ENCODE measurements at regions not wholly inside any gene's neighbourhood (a gene's known extent, or its start where the extent isn't known, plus 50 kb on each side); places are given as distances from the start of the nearest gene placed in this dataset.

GRCh38 chr4:116838609-116839008, 246.8 kb downstream of the TRAM1L1 start:
- no peak for DNase-seq
- CTCF ChIA-PET: no interaction called here
- intact Hi-C loops (cut with micrococcal nuclease; ENCODE audit: unreplicated experiment): no loop called here
- peaks cover under 1% of the 10 kb centered on the region for H3K9me3 Mint-ChIP-seq (ENCODE audit: low read depth, unreplicated experiment)
- H3K36me3 Mint-ChIP-seq (ENCODE audit: insufficient read depth, unreplicated experiment): no peaks in the 10 kb centered on the region
- BruUV-seq (replicated peaks): no TSS peak
- H3K4me1 Mint-ChIP-seq (ENCODE audit: low read depth, unreplicated experiment): no peaks in the 10 kb centered on the region
- H3K27me3 Mint-ChIP-seq (ENCODE audit: unreplicated experiment): no peaks in the 10 kb centered on the region
- TF ChIP-seq, protein P1, sequence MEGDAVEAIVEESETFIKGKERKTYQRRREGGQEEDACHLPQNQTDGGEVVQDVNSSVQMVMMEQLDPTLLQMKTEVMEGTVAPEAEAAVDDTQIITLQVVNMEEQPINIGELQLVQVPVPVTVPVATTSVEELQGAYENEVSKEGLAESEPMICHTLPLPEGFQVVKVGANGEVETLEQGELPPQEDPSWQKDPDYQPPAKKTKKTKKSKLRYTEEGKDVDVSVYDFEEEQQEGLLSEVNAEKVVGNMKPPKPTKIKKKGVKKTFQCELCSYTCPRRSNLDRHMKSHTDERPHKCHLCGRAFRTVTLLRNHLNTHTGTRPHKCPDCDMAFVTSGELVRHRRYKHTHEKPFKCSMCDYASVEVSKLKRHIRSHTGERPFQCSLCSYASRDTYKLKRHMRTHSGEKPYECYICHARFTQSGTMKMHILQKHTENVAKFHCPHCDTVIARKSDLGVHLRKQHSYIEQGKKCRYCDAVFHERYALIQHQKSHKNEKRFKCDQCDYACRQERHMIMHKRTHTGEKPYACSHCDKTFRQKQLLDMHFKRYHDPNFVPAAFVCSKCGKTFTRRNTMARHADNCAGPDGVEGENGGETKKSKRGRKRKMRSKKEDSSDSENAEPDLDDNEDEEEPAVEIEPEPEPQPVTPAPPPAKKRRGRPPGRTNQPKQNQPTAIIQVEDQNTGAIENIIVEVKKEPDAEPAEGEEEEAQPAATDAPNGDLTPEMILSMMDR (IDR thresholded peaks at IDR 0.05; ENCODE audit: unreplicated experiment): no peak
- H3K4me3 Mint-ChIP-seq (ENCODE audit: low read depth, unreplicated experiment): no peak overlapping the region
- no peak overlapping the region for H3K27ac Mint-ChIP-seq (ENCODE audit: unreplicated experiment)

DNA sequence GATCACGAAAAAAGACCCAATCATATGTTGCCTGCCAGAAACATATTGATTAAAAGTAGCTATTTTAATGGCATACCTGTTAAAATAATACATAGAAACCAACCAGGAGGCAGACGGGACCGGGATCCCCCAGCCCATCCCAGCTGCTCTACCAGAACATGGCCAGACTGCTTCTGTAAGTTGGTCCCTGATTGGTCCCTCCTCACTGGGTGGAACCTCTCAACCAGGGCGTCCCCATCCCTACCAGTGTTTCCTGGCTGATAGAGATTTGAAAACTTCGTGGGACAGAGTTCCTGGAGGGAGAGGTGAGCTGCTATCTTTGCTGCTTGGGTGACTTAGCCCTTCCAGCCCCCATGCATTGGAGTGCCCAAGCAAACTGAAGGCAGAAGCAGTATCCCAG, 256.2 kb downstream of the TRAM1L1 start:
- peaks cover 8% of the 10 kb centered on the region for H3K9me3 Mint-ChIP-seq (ENCODE audit: low read depth, unreplicated experiment)
- no peak overlapping the region for H3K27ac Mint-ChIP-seq (ENCODE audit: unreplicated experiment)
- CTCF ChIA-PET: interaction anchor here (0.7 kb wide), 1 partner anchor 102 kb away, joined by 4 read pairs; no protein-coding TSS in a partner anchor
- BruUV-seq (replicated peaks): no TSS peak
- no peaks in the 10 kb centered on the region for H3K36me3 Mint-ChIP-seq (ENCODE audit: insufficient read depth, unreplicated experiment)
- intact Hi-C loops (cut with micrococcal nuclease; ENCODE audit: unreplicated experiment): no loop called here
- no peaks in the 10 kb centered on the region for H3K27me3 Mint-ChIP-seq (ENCODE audit: unreplicated experiment)
- TF ChIP-seq, protein P1 (IDR thresholded peaks at IDR 0.05; ENCODE audit: unreplicated experiment): no peak
- H3K4me1 Mint-ChIP-seq (ENCODE audit: low read depth, unreplicated experiment): no peaks in the 10 kb centered on the region
- no peak overlapping the region for H3K4me3 Mint-ChIP-seq (ENCODE audit: low read depth, unreplicated experiment)
- no peak for DNase-seq

- Mint-ChIP-seq H3K4me1 (ENCODE audit: low read depth, unreplicated experiment) (no peaks in the 10 kb centered on the region), H3K36me3 (ENCODE audit: insufficient read depth, unreplicated experiment) (no peaks in the 10 kb centered on the region), H3K27ac (ENCODE audit: unreplicated experiment) (no peak overlapping the region), H3K9me3 (ENCODE audit: low read depth, unreplicated experiment) (no peaks in the 10 kb centered on the region), H3K27me3 (ENCODE audit: unreplicated experiment) (no peaks in the 10 kb centered on the region), H3K4me3 (ENCODE audit: low read depth, unreplicated experiment) (no peak overlapping the region)
- intact Hi-C loops (cut with micrococcal nuclease; ENCODE audit: unreplicated experiment): no loop called here
- DNase-seq: no peak
- TF ChIP-seq, protein P1 (IDR thresholded peaks at IDR 0.05; ENCODE audit: unreplicated experiment): no peak
- CTCF ChIA-PET: no interaction called here
- no TSS peak for BruUV-seq (replicated peaks)
Measured at GRCh38 chr4:116824172-116824571, 261.2 kb downstream of the TRAM1L1 start.

DNA sequence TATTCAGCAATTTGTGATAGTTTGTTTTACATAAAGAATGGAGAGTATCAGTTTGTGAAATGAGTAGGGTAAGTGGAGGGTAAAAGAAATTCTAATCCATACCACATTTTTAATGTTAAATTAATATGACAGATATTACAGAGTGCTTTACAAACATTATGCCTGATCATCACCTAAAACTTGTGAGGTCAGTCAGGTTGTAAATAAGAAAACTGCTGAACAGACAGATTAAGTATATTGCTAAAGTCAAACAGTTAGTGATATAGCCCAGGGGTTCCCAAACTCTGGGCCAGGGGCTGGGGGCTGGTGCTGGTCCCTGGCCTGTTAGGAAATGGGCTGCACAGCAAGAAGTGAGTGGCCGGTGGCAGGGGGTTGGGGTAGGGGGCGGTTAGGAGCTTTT, 273.6 kb downstream of the TRAM1L1 start:
- TF ChIP-seq, protein P1 (IDR thresholded peaks at IDR 0.05; ENCODE audit: unreplicated experiment): no peak
- Mint-ChIP-seq H3K4me1 (ENCODE audit: low read depth, unreplicated experiment) (no peaks in the 10 kb centered on the region), H3K9me3 (ENCODE audit: low read depth, unreplicated experiment) (peaks cover 5% of the 10 kb centered on the region), H3K27ac (ENCODE audit: unreplicated experiment) (no peak overlapping the region), H3K36me3 (ENCODE audit: insufficient read depth, unreplicated experiment) (no peaks in the 10 kb centered on the region), H3K27me3 (ENCODE audit: unreplicated experiment) (no peaks in the 10 kb centered on the region), H3K4me3 (ENCODE audit: low read depth, unreplicated experiment) (no peak overlapping the region)
- intact Hi-C loops (cut with micrococcal nuclease; ENCODE audit: unreplicated experiment): no loop called here
- BruUV-seq (replicated peaks): no TSS peak
- DNase-seq: no peak
- CTCF ChIA-PET: no interaction called here
